H1 (cell line): ENCODE measurements at regions not wholly inside any gene's neighbourhood (a gene's known extent, or its start where the extent isn't known, plus 50 kb on each side); places are given as distances from the start of the nearest gene placed in this dataset.

Source experiments
- CTCF ChIA-PET: fragments of 300-600 bp; sonication (Branson Sonifier 250); formaldehyde crosslinking; loops from one replicate; lab custom pipeline; 2021; ENCODE audit not compliant: partially characterized antibody; lab: Charles Lee
- POLR2A ChIA-PET: fragments of 300-600 bp; sonication (Branson Sonifier 250); formaldehyde crosslinking; loops from one replicate; lab custom pipeline; 2021; ENCODE audit warnings: inconsistent platforms; ENCODE audit not compliant: partially characterized antibody; lab: Charles Lee
- DNase-seq, 2 experiments: peaks; one replicate each; pipeline versions ENCODE4 v3.0.0 to v3.0.0-alpha.2; 2010 to 2022; ENCODE audit warnings: low spot score in 2 of 2, low read depth in 1 of 2, mixed read lengths in 1 of 2
- FAIRE-seq: peaks from 2 replicates; lab custom pipeline; 2011; peaks lifted over from hg19 to GRCh38; lab: Jason Lieb, UNC
- H2AFZ ChIP-seq: 2 replicates; pipeline ENCODE4 v1.8.1; 2012; ENCODE audit warnings: low read length, inconsistent platforms
- H2AK5ac ChIP-seq: 2 replicates; pipeline ENCODE4 v1.6.1; 2013; ENCODE audit warnings: low read depth, low read length
- H2BK120ac ChIP-seq: replicated peaks from 2 replicates; pipeline ENCODE3; 2013; ENCODE audit warnings: low read depth, low read length, inconsistent platforms
- H2BK12ac ChIP-seq: 2 replicates; pipeline ENCODE4 v1.6.1; 2013; ENCODE audit warnings: low read depth, low read length
- H2BK15ac ChIP-seq: 2 replicates; pipeline ENCODE4 v1.6.1; 2013; ENCODE audit warnings: low read length
- H2BK20ac ChIP-seq: 2 replicates; pipeline ENCODE4 v1.6.1; 2013; ENCODE audit warnings: low read length
- H2BK5ac ChIP-seq: 2 replicates; pipeline ENCODE4 v1.6.1; 2013; ENCODE audit warnings: low read depth, low read length
- H3K14ac ChIP-seq: 2 replicates; pipeline ENCODE4 v1.6.1; 2013; ENCODE audit warnings: inconsistent platforms; ENCODE audit not compliant: insufficient read length
- H3K18ac ChIP-seq: 2 replicates; pipeline ENCODE4 v1.6.1; 2013; ENCODE audit warnings: low read length; ENCODE audit errors: extremely low read depth
- H3K23ac ChIP-seq: 2 replicates; pipeline ENCODE4 v1.6.1; 2013; ENCODE audit warnings: inconsistent platforms; ENCODE audit not compliant: insufficient read length
- H3K23me2 ChIP-seq: 2 replicates; pipeline ENCODE4 v1.6.1; 2013; ENCODE audit warnings: low read depth, low read length
- H3K27ac ChIP-seq: 2 replicates; pipeline ENCODE4 v1.6.1; 2011; ENCODE audit warnings: low read depth, low read length, inconsistent platforms
- H3K27me3 ChIP-seq, 4 experiments: replicated peaks in 1 of 4; 1 replicate in 1 of 4; 2 replicates in 3 of 4; pipeline versions ENCODE4 v1.6.1 to v1.8.1; 2011 to 2013; ENCODE audit warnings: low read length in 3 of 4, mild to moderate bottlenecking in 3 of 4, inconsistent platforms in 2 of 4, mixed read lengths in 2 of 4, moderate library complexity in 1 of 4; ENCODE audit not compliant: control insufficient read depth in 3 of 4, insufficient read depth in 3 of 4; ENCODE audit errors: extremely low read depth in 1 of 4
- H3K36me3 ChIP-seq, 4 experiments: 2 replicates each; pipeline versions ENCODE4 v1.6.1 to v1.8.1; 2011 to 2013; ENCODE audit warnings: mild to moderate bottlenecking in 4 of 4, low read length in 3 of 4, moderate library complexity in 2 of 4, control low read depth in 1 of 4, inconsistent platforms in 1 of 4; ENCODE audit not compliant: insufficient read depth in 4 of 4, control insufficient read depth in 2 of 4
- H3K4ac ChIP-seq: replicated peaks from 2 replicates; pipeline ENCODE3; 2013; ENCODE audit warnings: low read length, low read depth, mixed read lengths, inconsistent platforms; ENCODE audit not compliant: insufficient read length
- H3K4me1 ChIP-seq, 4 experiments: replicated peaks in 1 of 4; 1 replicate in 1 of 4; 2 replicates in 3 of 4; pipeline versions ENCODE4 v1.6.1 to v1.8.1; 2011 to 2013; ENCODE audit warnings: low read length in 3 of 4, inconsistent platforms in 2 of 4, mixed read lengths in 1 of 4; ENCODE audit not compliant: insufficient read depth in 4 of 4, control insufficient read depth in 3 of 4
- H3K4me2 ChIP-seq, 2 experiments: 2 replicates each; pipeline versions ENCODE4 v1.6.1 to v1.8.1; 2011 to 2013; ENCODE audit warnings: low read depth in 2 of 2, low read length in 2 of 2, control low read depth in 1 of 2, inconsistent platforms in 1 of 2, mild to moderate bottlenecking in 1 of 2; ENCODE audit not compliant: insufficient read depth in 1 of 2
- H3K4me3 ChIP-seq, 4 experiments: fragments of 200-600, 300-600 bp in 1 of 4; sonication (generic), shearing (Covaris generic), sonication (Bioruptor Twin) in 1 of 4; 2 replicates each; pipeline versions ENCODE4 v1.5.1 to v1.8.1; 2011 to 2016; ENCODE audit warnings: low read length in 4 of 4, low read depth in 3 of 4, control low read depth in 2 of 4, inconsistent platforms in 2 of 4, mild to moderate bottlenecking in 2 of 4, mixed read lengths in 1 of 4, moderate library complexity in 1 of 4; ENCODE audit not compliant: insufficient read depth in 2 of 4; ENCODE audit errors: extremely low read depth in 1 of 4
- H3K56ac ChIP-seq: replicated peaks from 2 replicates; pipeline ENCODE3; 2013; ENCODE audit warnings: low read depth, mild to moderate bottlenecking, mixed read lengths, low read length, inconsistent platforms; ENCODE audit not compliant: insufficient read length
- H3K79me1 ChIP-seq: 2 replicates; pipeline ENCODE4 v1.6.1; 2013; ENCODE audit warnings: low read depth, low read length, control low read depth
- H3K79me2 ChIP-seq, 2 experiments: 2 replicates each; pipeline versions ENCODE4 v1.6.1 to v1.8.1; 2012 to 2013; ENCODE audit warnings: low read length in 2 of 2, mild to moderate bottlenecking in 2 of 2, inconsistent platforms in 1 of 2; ENCODE audit not compliant: insufficient read depth in 2 of 2, control insufficient read depth in 1 of 2
- H3K9ac ChIP-seq, 4 experiments: replicated peaks in 1 of 4; 1 replicate in 1 of 4; 2 replicates in 3 of 4; pipeline versions ENCODE4 v1.6.1 to v1.8.1; 2011 to 2013; ENCODE audit warnings: low read depth in 3 of 4, low read length in 3 of 4, control low read depth in 2 of 4, mild to moderate bottlenecking in 2 of 4, moderate library complexity in 2 of 4, inconsistent platforms in 1 of 4; ENCODE audit errors: extremely low read depth in 1 of 4
- H3K9me3 ChIP-seq, 2 experiments: 2 replicates each; pipeline versions ENCODE4 v1.6.1 to v1.8.1; 2012 to 2013; ENCODE audit warnings: mild to moderate bottlenecking in 2 of 2, moderate library complexity in 2 of 2, control low read depth in 1 of 2, inconsistent platforms in 1 of 2, low read depth in 1 of 2, low read length in 1 of 2, mixed read lengths in 1 of 2; ENCODE audit not compliant: insufficient read depth in 2 of 2
- H4K20me1 ChIP-seq, 2 experiments: replicated peaks in 1 of 2; 2 replicates each; pipeline versions ENCODE3 to v1.8.1; 2011 to 2013; ENCODE audit warnings: inconsistent platforms in 2 of 2, low read length in 2 of 2, mild to moderate bottlenecking in 1 of 2; ENCODE audit not compliant: insufficient read depth in 2 of 2, control insufficient read depth in 1 of 2
- H4K5ac ChIP-seq: 2 replicates; pipeline ENCODE4 v1.6.1; 2013; ENCODE audit warnings: low read length, low read depth, mixed read lengths, inconsistent platforms; ENCODE audit not compliant: insufficient read length
- H4K8ac ChIP-seq: 2 replicates; pipeline ENCODE4 v1.8.0; 2013; ENCODE audit warnings: mild to moderate bottlenecking, moderate library complexity, low read length, inconsistent platforms; ENCODE audit not compliant: insufficient read depth; ENCODE audit errors: extremely low read depth
- H4K91ac ChIP-seq: replicated peaks from 2 replicates; pipeline ENCODE3; 2013; ENCODE audit warnings: low read length, mixed read lengths, inconsistent platforms; ENCODE audit not compliant: insufficient read length
- CBX8 ChIP-seq: fragments of 300-800, 300-1000 bp; sonication (generic); IDR thresholded peaks from 2 replicates; pipeline ENCODE4 v1.7.1; 2016; ENCODE audit warnings: low read depth, low read length, borderline replicate concordance
- POLR2AphosphoS5 ChIP-seq: IDR thresholded peaks from 2 replicates; pipeline ENCODE4 v1.6.1; 2011; ENCODE audit warnings: low read depth, low read length
- SP1 ChIP-seq: IDR thresholded peaks from 2 replicates; pipeline ENCODE4 v1.6.1; 2011; ENCODE audit warnings: low read depth, low read length
- SUZ12 ChIP-seq: fragments of 200-600 bp; sonication (generic); IDR thresholded peaks from 2 replicates; pipeline ENCODE4 v1.6.1; 2012; ENCODE audit warnings: mild to moderate bottlenecking, inconsistent platforms, low read length, moderate library complexity, mixed read lengths
- WGBS, 2 experiments: shearing (Covaris generic) in 1 of 2; methylation state at CpG; one replicate each; pipeline versions ENCODE4 v1.1.6 to v1.1.7; 2013 to 2015; ENCODE audit warnings: low lambda C conversion rate in 2 of 2, mixed read lengths in 2 of 2, inconsistent platforms in 1 of 2, low coverage in 1 of 2, missing lambda C conversion rate in 1 of 2; ENCODE audit not compliant: insufficient replicate concordance in 2 of 2, insufficient coverage in 1 of 2, insufficient read length in 1 of 2; ENCODE audit errors: extremely low coverage in 1 of 2, missing lambda C conversion rate in 1 of 2; 5-methylcytosine and 5-hydroxymethylcytosine counted together
- TF ChIP-seq, protein P1 (sequence below), 3 experiments: IDR thresholded peaks; 1 replicate in 2 of 3; 2 replicates in 1 of 3; pipeline versions ENCODE4 v1.5.1 to v1.6.1; 2011; ENCODE audit warnings: low read length in 3 of 3, mild to moderate bottlenecking in 3 of 3, inconsistent platforms in 2 of 3, low read depth in 1 of 3, moderate library complexity in 1 of 3; ENCODE audit not compliant: insufficient read depth in 1 of 3; ENCODE audit errors: control extremely low read depth in 1 of 3

DNA sequence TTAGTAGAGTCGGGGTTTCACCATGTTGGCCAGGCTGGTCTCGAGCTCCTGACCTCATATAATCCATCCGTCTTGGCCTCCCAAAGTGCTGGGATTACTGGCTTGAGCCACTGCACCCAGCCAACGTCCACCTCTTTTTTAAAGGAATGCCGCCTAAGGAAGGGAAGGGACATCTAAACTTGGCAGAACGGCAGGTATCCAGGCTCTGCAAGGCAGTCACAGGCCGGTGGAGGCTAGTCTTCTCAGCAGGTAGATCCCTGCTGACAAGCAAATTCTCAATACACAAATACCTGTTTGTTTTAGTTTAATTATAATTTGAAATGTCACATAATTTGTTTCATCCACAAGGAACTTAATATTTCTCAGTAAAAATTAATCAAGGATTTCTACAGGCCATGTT, 232.0 kb upstream of the HSFY2 start:
- Histone ChIP-seq H2BK12ac (no peak overlapping the region), H3K4me2 (no peak overlapping the region), H2AFZ (no peak overlapping the region), H2BK20ac (no peak overlapping the region), H2BK120ac (no peak overlapping the region), H3K4me1 (no peaks in the 10 kb centered on the region), H3K27me3 (no peaks in the 10 kb centered on the region), H3K9me3 (no peaks in the 10 kb centered on the region), H3K79me2 (peaks cover 0 to 3% of the 10 kb centered on the region in 2 experiments; a peak in 2 of 4 replicates), H4K5ac (no peak overlapping the region), H4K20me1 (no peaks in the 10 kb centered on the region), H3K9ac (no peak overlapping the region), H3K4ac (no peak overlapping the region), H3K18ac (no peak overlapping the region), H3K23ac (no peak overlapping the region), H3K27ac (no peak overlapping the region), H2AK5ac (no peak overlapping the region), H3K56ac (no peak overlapping the region), H3K23me2 (no peaks in the 10 kb centered on the region), H3K14ac (no peak overlapping the region), H4K91ac (no peak overlapping the region), H3K4me3 (no peak overlapping the region), H2BK15ac (no peak overlapping the region), H4K8ac (no peak overlapping the region), H3K36me3 (no peaks in the 10 kb centered on the region), H3K79me1 (no peaks in the 10 kb centered on the region), H2BK5ac (no peak overlapping the region)
- FAIRE-seq = no peak
- 59% methylated on average over 6 of the region's 7 CpGs; no CpG with 5 or more reads in 1 of the 2 experiments for WGBS, 2 experiments
- no peak for DNase-seq
- CTCF ChIA-PET = interaction anchor here (1.1 kb wide), 1 partner anchor 10 kb away, joined by 3 read pairs; no protein-coding TSS in a partner anchor
- POLR2A ChIA-PET = no interaction called here
- TF ChIP-seq CBX8 (no peak), SP1 (no peak), SUZ12 (no peak), POLR2AphosphoS5 (no peak)
- TF ChIP-seq, protein P1, sequence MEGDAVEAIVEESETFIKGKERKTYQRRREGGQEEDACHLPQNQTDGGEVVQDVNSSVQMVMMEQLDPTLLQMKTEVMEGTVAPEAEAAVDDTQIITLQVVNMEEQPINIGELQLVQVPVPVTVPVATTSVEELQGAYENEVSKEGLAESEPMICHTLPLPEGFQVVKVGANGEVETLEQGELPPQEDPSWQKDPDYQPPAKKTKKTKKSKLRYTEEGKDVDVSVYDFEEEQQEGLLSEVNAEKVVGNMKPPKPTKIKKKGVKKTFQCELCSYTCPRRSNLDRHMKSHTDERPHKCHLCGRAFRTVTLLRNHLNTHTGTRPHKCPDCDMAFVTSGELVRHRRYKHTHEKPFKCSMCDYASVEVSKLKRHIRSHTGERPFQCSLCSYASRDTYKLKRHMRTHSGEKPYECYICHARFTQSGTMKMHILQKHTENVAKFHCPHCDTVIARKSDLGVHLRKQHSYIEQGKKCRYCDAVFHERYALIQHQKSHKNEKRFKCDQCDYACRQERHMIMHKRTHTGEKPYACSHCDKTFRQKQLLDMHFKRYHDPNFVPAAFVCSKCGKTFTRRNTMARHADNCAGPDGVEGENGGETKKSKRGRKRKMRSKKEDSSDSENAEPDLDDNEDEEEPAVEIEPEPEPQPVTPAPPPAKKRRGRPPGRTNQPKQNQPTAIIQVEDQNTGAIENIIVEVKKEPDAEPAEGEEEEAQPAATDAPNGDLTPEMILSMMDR (IDR thresholded peaks at IDR 0.05; ENCODE audit: control extremely low read depth in 1 of 3, insufficient read depth in 1 of 3, low read depth in 1 of 3, low read length in 3 of 3) = no peak
